ENCODE measurements at regions not wholly inside any gene's neighbourhood (a gene's known extent, or its start where the extent isn't known, plus 50 kb on each side); places are given as distances from the start of the nearest gene placed in this dataset.

DNA sequence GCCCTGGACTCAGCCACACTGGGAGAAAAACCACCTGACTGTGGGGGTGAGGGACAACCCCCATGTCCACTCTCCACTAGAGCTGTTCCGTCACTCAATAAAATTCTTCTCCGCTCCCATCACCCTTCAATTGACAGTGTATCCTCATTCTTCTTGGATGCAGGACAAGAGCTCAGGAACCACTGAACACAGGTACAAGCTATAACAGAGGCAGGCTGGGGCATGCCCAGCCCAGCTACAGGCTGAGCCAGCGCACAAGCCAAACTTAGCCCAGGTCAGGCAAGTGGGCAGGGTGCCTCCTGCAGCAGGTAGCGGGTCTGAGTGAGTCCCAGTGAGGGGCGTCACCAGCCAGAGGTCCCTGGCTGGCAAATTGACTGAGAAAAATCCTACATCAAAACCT is 183.4 kb downstream of the HINT1 start:
- TF ChIP-seq, protein P1, sequence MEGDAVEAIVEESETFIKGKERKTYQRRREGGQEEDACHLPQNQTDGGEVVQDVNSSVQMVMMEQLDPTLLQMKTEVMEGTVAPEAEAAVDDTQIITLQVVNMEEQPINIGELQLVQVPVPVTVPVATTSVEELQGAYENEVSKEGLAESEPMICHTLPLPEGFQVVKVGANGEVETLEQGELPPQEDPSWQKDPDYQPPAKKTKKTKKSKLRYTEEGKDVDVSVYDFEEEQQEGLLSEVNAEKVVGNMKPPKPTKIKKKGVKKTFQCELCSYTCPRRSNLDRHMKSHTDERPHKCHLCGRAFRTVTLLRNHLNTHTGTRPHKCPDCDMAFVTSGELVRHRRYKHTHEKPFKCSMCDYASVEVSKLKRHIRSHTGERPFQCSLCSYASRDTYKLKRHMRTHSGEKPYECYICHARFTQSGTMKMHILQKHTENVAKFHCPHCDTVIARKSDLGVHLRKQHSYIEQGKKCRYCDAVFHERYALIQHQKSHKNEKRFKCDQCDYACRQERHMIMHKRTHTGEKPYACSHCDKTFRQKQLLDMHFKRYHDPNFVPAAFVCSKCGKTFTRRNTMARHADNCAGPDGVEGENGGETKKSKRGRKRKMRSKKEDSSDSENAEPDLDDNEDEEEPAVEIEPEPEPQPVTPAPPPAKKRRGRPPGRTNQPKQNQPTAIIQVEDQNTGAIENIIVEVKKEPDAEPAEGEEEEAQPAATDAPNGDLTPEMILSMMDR (IDR thresholded peaks at IDR 0.05; ENCODE audit: poor library complexity): no peak
- TF ChIP-seq EZH2 (IDR thresholded peaks at IDR 0.05; ENCODE audit: borderline replicate concordance) (no peak), EZH2phosphoT487 (IDR thresholded peaks at IDR 0.05; ENCODE audit: low read depth, severe bottlenecking, unreplicated experiment) (no peak)

Data from hepatocyte (in vitro differentiated cells).